RKO (cell line): ENCODE measurements at regions not wholly inside any gene's neighbourhood (a gene's known extent, or its start where the extent isn't known, plus 50 kb on each side); places are given as distances from the start of the nearest gene placed in this dataset.

Source experiments
- DNase-seq: peaks from one replicate; pipeline ENCODE4 v3.0.0-alpha.2; 2016; ENCODE audit warnings: low spot score

DNA sequence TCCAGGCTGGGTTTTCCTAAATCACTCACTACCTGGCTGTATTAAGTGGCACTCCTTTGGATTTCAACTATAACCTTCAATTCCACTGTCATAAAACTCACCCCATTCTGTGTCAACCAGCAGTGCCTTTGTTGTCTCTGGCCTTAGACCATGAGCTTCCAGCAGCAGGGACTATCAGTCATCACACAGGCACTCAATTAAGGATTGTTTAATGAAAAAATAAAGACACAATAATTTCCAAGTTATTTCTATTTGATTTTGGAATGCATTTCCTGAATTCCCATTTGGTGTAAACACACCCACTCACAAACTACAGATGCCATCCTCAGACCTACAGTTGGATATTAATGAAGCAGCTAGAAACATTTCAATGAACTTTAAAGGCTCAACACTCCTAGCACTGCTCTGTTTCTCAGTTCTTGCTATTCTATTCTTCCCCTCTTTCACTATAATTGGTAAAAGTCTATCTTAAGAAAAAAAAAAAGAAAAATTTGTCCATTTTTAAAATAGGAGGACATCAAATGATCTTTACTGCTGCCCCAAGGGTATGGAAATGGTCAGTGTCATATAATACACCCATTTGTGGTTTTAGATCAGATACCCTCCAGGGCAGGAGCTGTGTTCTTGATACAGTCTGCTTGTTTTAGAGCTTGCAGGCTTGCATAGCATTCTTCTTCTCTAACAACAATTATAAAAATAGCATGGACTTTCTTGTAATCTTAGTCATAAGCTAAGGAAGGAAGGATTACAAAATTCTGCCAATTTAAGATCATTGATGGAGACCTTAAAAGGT lies 156.4 kb downstream of the PTGER3 start:
- no peak for DNase-seq

GRCh38 chr1:70892140-70892539 lies 155.5 kb downstream of the PTGER3 start:
- DNase-seq, result no peak

DNA sequence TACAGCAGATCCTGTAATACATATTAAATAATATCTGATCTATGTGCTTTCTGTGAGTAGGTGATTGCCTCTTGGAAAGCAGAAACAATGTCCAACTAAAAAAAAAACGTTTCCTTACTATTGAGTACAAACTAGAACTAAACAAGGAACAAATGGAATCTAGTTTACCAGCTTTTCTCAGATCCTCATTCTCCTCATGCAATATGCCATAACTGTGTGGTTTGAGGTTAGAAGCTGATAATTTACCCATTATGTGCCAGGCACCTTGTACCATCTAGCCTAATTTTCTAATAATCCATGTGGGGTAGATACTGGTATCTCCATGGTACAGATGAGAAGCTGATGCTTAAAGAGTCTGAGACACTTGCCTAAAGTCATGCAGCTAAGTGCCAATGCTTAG lies 154.7 kb downstream of the PTGER3 start:
- no peak for DNase-seq

DNA sequence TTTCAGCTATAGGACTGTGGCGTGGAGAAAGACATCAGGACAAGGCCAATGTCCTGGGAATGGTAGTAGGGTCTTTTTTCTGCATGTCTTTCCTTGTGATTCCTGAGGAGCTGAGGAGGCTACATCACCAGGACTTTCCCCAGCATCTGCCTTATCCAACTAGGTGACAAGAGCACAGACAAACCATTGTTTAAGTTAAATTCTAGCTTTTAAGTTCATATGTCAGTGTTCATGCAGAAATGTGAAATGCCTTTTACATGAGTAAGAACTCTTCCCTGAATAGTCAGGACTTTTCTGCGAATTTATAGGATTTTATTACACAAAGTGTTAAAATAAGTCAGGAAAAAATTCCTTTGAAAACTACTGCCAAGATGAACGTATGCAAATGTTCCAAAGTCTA lies 154.2 kb downstream of the PTGER3 start:
- DNase-seq, result no peak

GRCh38 chr1:70895531-70895930 lies 152.1 kb downstream of the PTGER3 start:
- no peak for DNase-seq

DNA sequence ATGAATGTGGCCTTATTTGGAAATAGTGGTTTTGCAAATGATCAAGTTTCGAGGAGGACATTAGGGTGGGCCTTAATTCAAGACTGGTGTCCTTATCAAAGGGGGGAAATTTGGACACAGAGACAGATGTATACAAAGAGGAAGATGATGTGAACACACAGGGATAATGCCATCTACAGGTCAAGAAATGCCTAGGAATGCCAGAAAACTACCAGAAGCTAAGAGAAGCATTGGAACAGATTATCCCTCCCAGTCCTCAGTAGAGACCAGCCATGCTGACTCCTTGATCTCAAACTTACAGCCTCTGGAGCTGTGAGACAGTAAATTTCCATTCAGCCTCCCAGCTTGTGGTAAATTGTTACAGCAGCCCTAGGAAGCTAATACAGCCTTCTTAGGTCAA lies 151.4 kb downstream of the PTGER3 start:
- DNase-seq, result peak; percentile 20

GRCh38 chr1:70897273-70897672 lies 150.3 kb downstream of the PTGER3 start:
- no peak for DNase-seq

- no peak for DNase-seq
Measured at GRCh38 chr1:70899735-70900134, 147.9 kb downstream of the PTGER3 start.

DNA sequence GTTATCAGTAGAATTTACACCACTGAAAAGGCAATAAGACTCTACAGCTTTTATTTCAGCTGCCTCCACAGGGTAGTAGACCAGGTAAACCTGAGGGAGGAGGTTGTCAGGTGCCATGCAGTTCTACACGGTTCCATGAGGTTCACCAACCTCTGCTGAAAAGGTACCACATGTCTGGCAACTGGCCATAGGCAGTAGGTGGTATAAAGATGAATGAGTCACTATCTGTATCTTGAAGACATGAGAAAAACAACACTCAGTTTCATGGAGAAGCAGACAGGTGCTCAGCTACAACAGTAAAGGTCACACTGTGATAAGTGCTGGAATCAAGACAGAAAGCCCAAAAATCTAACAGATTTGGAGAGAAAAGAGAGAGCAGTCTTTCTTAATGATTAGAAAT lies 145.4 kb downstream of the PTGER3 start:
- DNase-seq, result no peak

DNA sequence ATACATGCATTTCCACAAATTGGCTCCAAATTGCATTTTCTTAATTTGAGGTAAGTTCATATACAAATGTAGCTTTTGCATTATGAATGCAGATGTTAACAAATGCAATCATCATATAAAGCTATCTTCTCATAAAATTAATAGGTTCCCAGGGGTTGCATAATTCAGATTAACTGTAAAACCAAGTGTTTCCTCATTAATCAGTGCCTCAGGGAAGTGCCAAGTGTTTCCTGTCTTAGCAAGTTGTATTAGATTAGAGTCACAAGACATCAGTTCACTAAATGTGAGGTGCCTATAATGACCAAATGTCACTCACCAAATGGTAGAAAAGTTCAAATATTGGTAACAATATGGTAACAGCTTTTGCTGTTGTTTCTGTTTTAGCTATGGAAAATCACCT lies 140.8 kb downstream of the PTGER3 start:
- DNase-seq, result no peak

DNA sequence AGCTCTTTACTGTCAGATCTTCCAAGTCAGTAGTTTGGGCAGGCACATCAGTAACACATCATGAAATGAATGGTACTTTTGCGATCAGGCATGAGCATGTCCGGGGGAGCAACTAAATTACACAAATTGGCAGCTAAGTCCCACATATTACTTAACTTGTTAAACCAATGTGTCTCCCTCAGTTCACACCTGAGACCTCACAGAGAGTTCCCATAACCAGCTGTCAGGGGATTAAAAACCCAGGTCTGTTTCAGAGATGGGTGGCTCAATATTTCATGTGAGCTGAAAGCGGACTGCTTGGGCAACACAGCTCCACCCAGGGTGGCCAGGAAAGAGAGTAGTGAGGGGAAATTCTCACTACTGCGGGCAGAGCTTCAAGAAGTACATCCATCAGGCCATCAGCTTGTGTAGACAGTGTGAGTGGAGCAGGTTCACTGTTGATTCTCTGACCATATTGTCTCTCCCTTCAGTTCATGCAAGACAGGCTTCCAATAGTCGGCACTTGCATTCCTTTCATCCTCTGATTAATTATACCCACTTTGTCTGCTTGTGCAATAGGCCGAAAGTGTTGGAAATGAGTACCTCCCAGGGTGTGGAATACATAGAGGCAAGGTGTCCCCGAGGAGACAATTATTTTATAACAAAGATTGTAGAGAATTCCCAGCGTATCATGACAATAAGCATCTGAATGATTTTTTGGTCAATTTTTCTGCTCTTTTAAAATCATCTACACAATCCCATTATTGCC lies 139.9 kb downstream of the PTGER3 start:
- DNase-seq, result no peak

DNA sequence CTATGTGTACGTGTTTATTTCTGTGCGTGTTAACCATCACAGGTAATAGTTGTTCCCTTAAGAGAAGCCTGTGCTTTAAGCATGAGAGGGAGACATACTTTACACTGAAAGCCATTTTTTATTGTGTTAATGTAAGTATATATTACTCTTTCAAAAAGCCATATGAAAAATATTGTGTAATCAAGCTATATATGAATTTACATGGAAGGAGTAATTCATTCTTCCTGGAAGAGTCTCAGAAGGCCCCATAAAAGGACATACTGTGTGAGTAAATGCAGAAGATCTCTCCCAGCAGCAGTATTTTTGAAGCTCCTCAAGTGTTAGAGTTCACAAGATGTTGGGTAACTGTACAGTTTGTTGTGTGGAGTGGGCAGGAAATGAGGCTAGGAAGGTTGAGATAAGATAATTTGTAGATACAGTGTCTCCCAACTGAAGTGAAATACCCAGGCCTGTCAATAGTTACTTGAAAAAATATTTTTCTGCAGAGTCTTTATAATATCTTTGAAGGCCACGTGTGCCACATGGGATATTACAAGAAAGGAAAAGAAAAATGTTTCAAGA lies 138.3 kb downstream of the PTGER3 start:
- DNase-seq, result no peak

- DNase-seq, result no peak
Measured at GRCh38 chr1:70910013-70910412, 137.6 kb downstream of the PTGER3 start.

GRCh38 chr1:70911861-70912260 lies 135.8 kb downstream of the PTGER3 start:
- DNase-seq, result no peak

- no peak for DNase-seq
Measured at GRCh38 chr1:70914224-70914623, 133.4 kb downstream of the PTGER3 start.

DNA sequence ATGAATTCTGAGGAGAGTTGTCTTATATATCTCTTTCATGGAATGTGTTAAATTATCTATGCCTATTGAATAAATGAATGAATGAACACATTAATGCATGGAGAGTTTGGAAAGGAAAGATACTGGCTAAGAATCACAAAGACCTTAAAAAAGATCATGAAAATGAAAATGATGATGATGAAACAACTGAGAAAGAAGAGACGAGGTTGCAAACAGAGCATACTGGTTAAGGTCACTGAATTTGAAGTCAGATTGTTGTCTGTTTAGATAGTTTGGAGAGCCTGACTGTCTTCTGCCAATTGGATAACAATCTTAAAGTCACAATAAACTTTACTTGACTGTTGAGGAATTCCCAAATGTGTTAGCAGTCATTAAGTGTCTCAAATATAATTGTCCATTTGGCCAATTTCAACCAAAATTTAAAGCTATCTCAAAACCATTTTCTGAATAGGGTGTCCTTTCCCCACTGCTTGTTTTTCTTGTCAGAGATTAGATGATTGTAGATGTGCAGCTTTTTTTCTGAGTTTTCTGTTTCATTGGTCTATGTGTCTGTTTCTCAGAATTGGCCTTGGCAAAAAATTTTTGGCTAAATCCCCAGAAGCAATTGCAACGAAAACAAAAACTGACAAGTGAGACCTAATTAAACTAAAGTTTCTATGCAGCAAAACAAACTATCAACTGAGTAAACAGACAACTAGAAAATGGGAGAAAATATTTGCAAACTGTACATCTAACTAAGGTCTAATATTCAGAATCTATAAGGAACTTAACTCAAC lies 132.2 kb downstream of the PTGER3 start:
- DNase-seq, result no peak

GRCh38 chr1:70916034-70916427 lies 131.6 kb downstream of the PTGER3 start:
- DNase-seq, result no peak

DNA sequence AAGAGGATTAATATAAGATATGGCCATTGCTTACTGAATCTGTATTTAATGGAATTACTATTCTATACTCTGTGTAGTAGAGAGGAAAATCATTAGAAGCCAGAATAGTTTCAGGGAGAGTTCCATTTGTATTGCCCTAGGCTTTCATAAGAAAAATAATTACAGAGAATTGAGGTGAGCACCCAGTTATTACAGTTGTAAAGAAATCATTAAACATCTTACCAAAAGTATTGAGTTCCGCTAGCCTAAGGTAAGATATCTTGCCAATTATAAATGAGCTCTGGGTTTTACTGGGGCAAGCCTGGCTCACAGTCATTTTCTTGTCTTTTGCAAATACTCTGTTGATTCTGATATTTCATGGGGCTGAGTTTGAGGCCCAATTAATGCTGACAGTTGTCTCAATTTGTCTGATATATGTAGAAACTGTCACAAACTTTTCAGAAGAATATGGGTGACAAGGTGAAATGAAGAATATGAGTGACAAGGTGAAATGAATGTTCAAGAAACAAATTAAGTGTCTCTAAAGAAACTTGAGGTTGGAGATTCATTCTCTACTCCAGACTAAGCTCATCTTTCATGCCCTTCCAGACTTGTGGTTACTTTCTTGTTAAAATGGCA lies 127.8 kb downstream of the PTGER3 start:
- DNase-seq, result no peak
